CD4-positive, alpha-beta T cell treated with Interleukin-4 for 4 hours (primary cell): ENCODE measurements at regions not wholly inside any gene's neighbourhood (a gene's known extent, or its start where the extent isn't known, plus 50 kb on each side); places are given as distances from the start of the nearest gene placed in this dataset.
"Not testable (repeated sequence)": the region's sequence is repeated elsewhere in the genome, so short reads cannot be mapped to it uniquely, and the experiment has no call there.

Source experiments
- DNase-seq: peaks from one replicate; pipeline ENCODE4 v3.0.0-alpha.2; 2020

- no peak for DNase-seq
These were observed 207.5 kb downstream of the SLITRK5 start for GRCh38 chr13:87878706-87879105.

- DNase-seq: no peak
These were observed 213.7 kb downstream of the SLITRK5 start for GRCh38 chr13:87884884-87885283.

- DNase-seq: no peak
These were observed 216.4 kb downstream of the SLITRK5 start for GRCh38 chr13:87887459-87888123.

GRCh38 chr13:87889254-87889653 is 218.1 kb downstream of the SLITRK5 start:
- DNase-seq: no peak

- DNase-seq: no peak
These were observed 222.0 kb downstream of the SLITRK5 start for GRCh38 chr13:87893186-87893585.

- DNase-seq: no peak
These were observed 222.9 kb downstream of the SLITRK5 start for GRCh38 chr13:87894059-87894458.

- no peak for DNase-seq
These were observed 232.4 kb downstream of the SLITRK5 start for GRCh38 chr13:87903553-87903952.

GRCh38 chr13:87906411-87906810 is 235.2 kb downstream of the SLITRK5 start:
- DNase-seq: no peak

- no peak for DNase-seq
These were observed 236.0 kb downstream of the SLITRK5 start for GRCh38 chr13:87907202-87907601.

GRCh38 chr13:87919956-87920355 is 248.8 kb downstream of the SLITRK5 start:
- DNase-seq: no peak

GRCh38 chr13:87923753-87924152 is 252.6 kb downstream of the SLITRK5 start:
- DNase-seq: no peak

GRCh38 chr13:87925006-87925405 is 253.8 kb downstream of the SLITRK5 start:
- no peak for DNase-seq

GRCh38 chr13:87940776-87941175 is 269.6 kb downstream of the SLITRK5 start:
- DNase-seq: no peak

GRCh38 chr13:87941226-87941625 is 270.1 kb downstream of the SLITRK5 start:
- DNase-seq: no peak

- no peak for DNase-seq
These were observed 271.0 kb downstream of the SLITRK5 start for GRCh38 chr13:87942205-87942604.

- DNase-seq: no peak
These were observed 272.9 kb downstream of the SLITRK5 start for GRCh38 chr13:87944038-87944437.

GRCh38 chr13:87952377-87952776 is 281.2 kb downstream of the SLITRK5 start:
- no peak for DNase-seq

- no peak for DNase-seq
These were observed 282.2 kb downstream of the SLITRK5 start for GRCh38 chr13:87953381-87953780.

GRCh38 chr13:87954091-87954490 is 282.9 kb downstream of the SLITRK5 start:
- no peak for DNase-seq

GRCh38 chr13:87961546-87961945 is 290.4 kb downstream of the SLITRK5 start:
- no peak for DNase-seq

- DNase-seq: no peak
These were observed 301.4 kb downstream of the SLITRK5 start for GRCh38 chr13:87972568-87972967.

- DNase-seq: no peak
These were observed 303.9 kb downstream of the SLITRK5 start for GRCh38 chr13:87975035-87975434.

GRCh38 chr13:87976650-87977049 is 305.5 kb downstream of the SLITRK5 start:
- DNase-seq: not testable (repeated sequence)

GRCh38 chr13:87981416-87981815 is 310.2 kb downstream of the SLITRK5 start:
- DNase-seq: no peak

- DNase-seq: no peak
These were observed 311.2 kb downstream of the SLITRK5 start for GRCh38 chr13:87982400-87982799.
